SK-N-SH (cell line): ENCODE measurements at regions not wholly inside any gene's neighbourhood (a gene's known extent, or its start where the extent isn't known, plus 50 kb on each side); places are given as distances from the start of the nearest gene placed in this dataset.

Experiments
- CTCF ChIA-PET: fragments of 300-600, 350-600 bp; formaldehyde crosslinking; extraction: SDS; loops from one replicate; lab custom pipeline; 2021; lab: Yijun Ruan, JAX
- POLR2A ChIA-PET: fragments of 350-600 bp; sonication (Branson Sonifier 250); formaldehyde crosslinking; extraction: SDS; loops from one replicate; lab custom pipeline; 2020; ENCODE audit warnings: antibody characterized with exemption, inconsistent platforms; lab: Yijun Ruan, JAX
- DNase-seq: peaks from one replicate; pipeline ENCODE4 v3.0.0; 2012
- H2AFZ ChIP-seq: fragments of 200-600 bp; sonication (generic); 2 replicates; pipeline ENCODE4 v1.8.1; 2016; ENCODE audit warnings: antibody characterized with exemption, mild to moderate bottlenecking, low read depth
- H3F3A ChIP-seq: fragments of 200-600 bp; sonication (generic); replicated peaks from 2 replicates; pipeline ENCODE3; 2016; ENCODE audit warnings: antibody characterized with exemption, mild to moderate bottlenecking; ENCODE audit not compliant: insufficient read depth
- H3K27ac ChIP-seq, 2 experiments: fragments of 200-500 bp in 1 of 2; fragments of 200-600 bp in 1 of 2; sonication (Bioruptor generic) in 1 of 2; sonication (generic), shearing (Covaris generic) in 1 of 2; 2 replicates each; pipeline versions ENCODE4 v1.5.1 to v1.6.1; 2014 to 2016; ENCODE audit warnings: low read depth in 2 of 2, inconsistent platforms in 1 of 2, low read length in 1 of 2, mild to moderate bottlenecking in 1 of 2, mixed read lengths in 1 of 2
- H3K27me3 ChIP-seq: fragments of 200-600 bp; sonication (generic), shearing (Covaris generic); 2 replicates; pipeline ENCODE4 v1.6.1; 2016; ENCODE audit warnings: mixed run types; ENCODE audit not compliant: insufficient read depth
- H3K36me3 ChIP-seq, 2 experiments: fragments of 200-500 bp in 1 of 2; fragments of 200-600 bp in 1 of 2; sonication (Bioruptor generic) in 1 of 2; sonication (generic) in 1 of 2; replicated peaks in 1 of 2; 2 replicates each; pipeline versions ENCODE3 to v1.5.1; 2014 to 2016; ENCODE audit warnings: low read length in 1 of 2, mild to moderate bottlenecking in 1 of 2; ENCODE audit not compliant: insufficient read depth in 2 of 2, control insufficient read depth in 1 of 2
- H3K4me1 ChIP-seq, 2 experiments: fragments of 200-500 bp in 1 of 2; fragments of 200-600 bp in 1 of 2; sonication (Bioruptor generic) in 1 of 2; sonication (generic), shearing (Covaris generic) in 1 of 2; 2 replicates each; pipeline versions ENCODE4 v1.5.1 to v1.6.1; 2014 to 2016; ENCODE audit warnings: low read depth in 1 of 2, low read length in 1 of 2, mixed run types in 1 of 2; ENCODE audit not compliant: insufficient read depth in 2 of 2, control insufficient read depth in 1 of 2
- H3K4me2 ChIP-seq: fragments of 200-600 bp; sonication (generic), shearing (Covaris generic); 2 replicates; pipeline ENCODE4 v1.6.1; 2017; ENCODE audit warnings: mixed run types
- H3K4me3 ChIP-seq, 2 experiments: fragments of 200-500 bp in 1 of 2; fragments of 200-600 bp in 1 of 2; sonication (Bioruptor generic) in 1 of 2; sonication (generic), shearing (Covaris generic) in 1 of 2; 2 replicates each; pipeline versions ENCODE4 v1.5.1 to v1.8.1; 2014 to 2016; ENCODE audit warnings: low read depth in 2 of 2, inconsistent platforms in 1 of 2, low read length in 1 of 2, mild to moderate bottlenecking in 1 of 2, mixed read lengths in 1 of 2, moderate library complexity in 1 of 2
- H3K79me2 ChIP-seq: fragments of 200-600 bp; sonication (generic); 2 replicates; pipeline ENCODE4 v1.8.1; 2017; ENCODE audit warnings: mild to moderate bottlenecking; ENCODE audit not compliant: insufficient read depth
- H3K9ac ChIP-seq: fragments of 200-600 bp; sonication (generic); 2 replicates; pipeline ENCODE4 v1.6.1; 2017; ENCODE audit warnings: mixed run types
- H3K9me2 ChIP-seq: fragments of 200-600 bp; sonication (generic); 2 replicates; pipeline ENCODE4 v1.6.1; 2017; ENCODE audit warnings: mixed run types
- H3K9me3 ChIP-seq: fragments of 200-600 bp; sonication (generic); 2 replicates; pipeline ENCODE4 v1.6.1; 2017; ENCODE audit warnings: mixed run types, mild to moderate bottlenecking, moderate library complexity
- H4K20me1 ChIP-seq: fragments of 200-600 bp; sonication (generic); 2 replicates; pipeline ENCODE4 v1.6.1; 2017; ENCODE audit warnings: mild to moderate bottlenecking, mixed run types; ENCODE audit not compliant: insufficient read depth
- CHD2 ChIP-seq: fragments of 150-350 bp; IDR thresholded peaks from 2 replicates; pipeline ENCODE4 v1.6.1; 2018; ENCODE audit warnings: low read length; ENCODE audit not compliant: partially characterized antibody
- ELF1 ChIP-seq: IDR thresholded peaks from 2 replicates; pipeline ENCODE4 v1.4.0; 2012
- EP300 ChIP-seq, 2 experiments: IDR thresholded peaks; 2 replicates each; pipeline versions ENCODE4 v1.4.0 to v1.6.1; 2012; ENCODE audit warnings: borderline replicate concordance in 1 of 2, low read depth in 1 of 2, low read length in 1 of 2
- FOSL2 ChIP-seq: IDR thresholded peaks from 2 replicates; pipeline ENCODE4 v1.4.0; 2012; ENCODE audit warnings: low read depth, mild to moderate bottlenecking, moderate library complexity, borderline replicate concordance
- FOXJ3 ChIP-seq: sonication (generic); formaldehyde crosslinking; IDR thresholded peaks from 2 replicates; pipeline ENCODE4 v1.5.1; 2020; ENCODE audit warnings: mild to moderate bottlenecking, missing genetic modification reagents
- MEF2A ChIP-seq: IDR thresholded peaks from 2 replicates; pipeline ENCODE4 v1.4.0; 2012; ENCODE audit warnings: low read depth, borderline replicate concordance
- POLR2AphosphoS5 ChIP-seq: IDR thresholded peaks from 2 replicates; pipeline ENCODE4 v1.6.1; 2012; ENCODE audit warnings: low read depth, low read length
- WGBS: methylation state at CpG from one replicate; pipeline ENCODE4 v1.1.6; 2017; ENCODE audit warnings: low lambda C conversion rate; 5-methylcytosine and 5-hydroxymethylcytosine counted together
- TF ChIP-seq, protein P1 (sequence below): fragments of 200-600 bp; sonication (generic); IDR thresholded peaks from 2 replicates; pipeline ENCODE4 v1.6.1; 2017; ENCODE audit warnings: antibody characterized with exemption, mild to moderate bottlenecking, moderate library complexity
- TF ChIP-seq, protein P2 (sequence below): IDR thresholded peaks from 2 replicates; pipeline ENCODE4 v1.6.1; 2012; ENCODE audit warnings: mild to moderate bottlenecking, low read depth, low read length, moderate library complexity
- TF ChIP-seq, protein P3 (sequence below): fragments of 150-350 bp; IDR thresholded peaks from 2 replicates; pipeline ENCODE4 v1.6.1; 2017; ENCODE audit warnings: antibody characterized with exemption, low read length, low read depth, borderline replicate concordance

DNA sequence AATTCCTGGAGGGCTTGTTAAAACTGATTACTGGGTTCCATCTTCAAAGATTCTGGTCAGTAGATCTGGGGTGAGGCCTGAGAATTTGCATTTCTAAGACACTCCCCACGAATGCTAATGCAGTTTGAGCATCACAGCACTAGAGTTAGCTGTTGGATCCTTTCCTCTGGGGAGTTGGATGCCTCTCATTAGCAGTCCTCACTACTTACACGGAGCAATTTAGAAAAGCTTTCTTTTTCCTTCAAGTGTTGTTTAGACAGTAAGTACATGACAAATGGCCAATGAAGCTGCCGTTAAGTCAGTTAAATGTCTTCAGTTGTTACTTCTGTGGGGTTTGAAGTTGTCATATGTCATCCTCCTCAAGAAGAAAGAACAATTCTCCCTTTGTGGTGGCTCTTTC lies 74.9 kb upstream of the HMHB1 start (continued):
- TF ChIP-seq, protein P1, sequence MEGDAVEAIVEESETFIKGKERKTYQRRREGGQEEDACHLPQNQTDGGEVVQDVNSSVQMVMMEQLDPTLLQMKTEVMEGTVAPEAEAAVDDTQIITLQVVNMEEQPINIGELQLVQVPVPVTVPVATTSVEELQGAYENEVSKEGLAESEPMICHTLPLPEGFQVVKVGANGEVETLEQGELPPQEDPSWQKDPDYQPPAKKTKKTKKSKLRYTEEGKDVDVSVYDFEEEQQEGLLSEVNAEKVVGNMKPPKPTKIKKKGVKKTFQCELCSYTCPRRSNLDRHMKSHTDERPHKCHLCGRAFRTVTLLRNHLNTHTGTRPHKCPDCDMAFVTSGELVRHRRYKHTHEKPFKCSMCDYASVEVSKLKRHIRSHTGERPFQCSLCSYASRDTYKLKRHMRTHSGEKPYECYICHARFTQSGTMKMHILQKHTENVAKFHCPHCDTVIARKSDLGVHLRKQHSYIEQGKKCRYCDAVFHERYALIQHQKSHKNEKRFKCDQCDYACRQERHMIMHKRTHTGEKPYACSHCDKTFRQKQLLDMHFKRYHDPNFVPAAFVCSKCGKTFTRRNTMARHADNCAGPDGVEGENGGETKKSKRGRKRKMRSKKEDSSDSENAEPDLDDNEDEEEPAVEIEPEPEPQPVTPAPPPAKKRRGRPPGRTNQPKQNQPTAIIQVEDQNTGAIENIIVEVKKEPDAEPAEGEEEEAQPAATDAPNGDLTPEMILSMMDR = no peak

DNA sequence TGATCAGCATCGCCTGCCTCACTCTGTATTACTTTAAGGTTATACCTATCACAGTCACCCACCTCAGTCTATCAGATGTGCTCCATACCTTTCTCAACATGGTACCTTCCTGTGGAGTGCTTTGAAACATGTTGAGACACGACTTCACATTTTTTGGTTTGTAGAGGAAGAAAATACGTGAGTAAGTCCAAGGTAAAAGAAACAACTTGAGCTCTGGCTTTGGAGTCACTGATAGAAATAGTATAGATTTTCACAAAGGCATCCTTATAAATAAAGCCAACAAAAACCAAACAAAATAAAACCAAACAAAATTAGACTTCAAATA lies 77.5 kb upstream of the HMHB1 start:
- TF ChIP-seq, protein P2, sequence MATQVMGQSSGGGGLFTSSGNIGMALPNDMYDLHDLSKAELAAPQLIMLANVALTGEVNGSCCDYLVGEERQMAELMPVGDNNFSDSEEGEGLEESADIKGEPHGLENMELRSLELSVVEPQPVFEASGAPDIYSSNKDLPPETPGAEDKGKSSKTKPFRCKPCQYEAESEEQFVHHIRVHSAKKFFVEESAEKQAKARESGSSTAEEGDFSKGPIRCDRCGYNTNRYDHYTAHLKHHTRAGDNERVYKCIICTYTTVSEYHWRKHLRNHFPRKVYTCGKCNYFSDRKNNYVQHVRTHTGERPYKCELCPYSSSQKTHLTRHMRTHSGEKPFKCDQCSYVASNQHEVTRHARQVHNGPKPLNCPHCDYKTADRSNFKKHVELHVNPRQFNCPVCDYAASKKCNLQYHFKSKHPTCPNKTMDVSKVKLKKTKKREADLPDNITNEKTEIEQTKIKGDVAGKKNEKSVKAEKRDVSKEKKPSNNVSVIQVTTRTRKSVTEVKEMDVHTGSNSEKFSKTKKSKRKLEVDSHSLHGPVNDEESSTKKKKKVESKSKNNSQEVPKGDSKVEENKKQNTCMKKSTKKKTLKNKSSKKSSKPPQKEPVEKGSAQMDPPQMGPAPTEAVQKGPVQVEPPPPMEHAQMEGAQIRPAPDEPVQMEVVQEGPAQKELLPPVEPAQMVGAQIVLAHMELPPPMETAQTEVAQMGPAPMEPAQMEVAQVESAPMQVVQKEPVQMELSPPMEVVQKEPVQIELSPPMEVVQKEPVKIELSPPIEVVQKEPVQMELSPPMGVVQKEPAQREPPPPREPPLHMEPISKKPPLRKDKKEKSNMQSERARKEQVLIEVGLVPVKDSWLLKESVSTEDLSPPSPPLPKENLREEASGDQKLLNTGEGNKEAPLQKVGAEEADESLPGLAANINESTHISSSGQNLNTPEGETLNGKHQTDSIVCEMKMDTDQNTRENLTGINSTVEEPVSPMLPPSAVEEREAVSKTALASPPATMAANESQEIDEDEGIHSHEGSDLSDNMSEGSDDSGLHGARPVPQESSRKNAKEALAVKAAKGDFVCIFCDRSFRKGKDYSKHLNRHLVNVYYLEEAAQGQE = no peak
- TF ChIP-seq FOXJ3 (CRISPR knock-in tag) = no peak
- TF ChIP-seq, protein P3, sequence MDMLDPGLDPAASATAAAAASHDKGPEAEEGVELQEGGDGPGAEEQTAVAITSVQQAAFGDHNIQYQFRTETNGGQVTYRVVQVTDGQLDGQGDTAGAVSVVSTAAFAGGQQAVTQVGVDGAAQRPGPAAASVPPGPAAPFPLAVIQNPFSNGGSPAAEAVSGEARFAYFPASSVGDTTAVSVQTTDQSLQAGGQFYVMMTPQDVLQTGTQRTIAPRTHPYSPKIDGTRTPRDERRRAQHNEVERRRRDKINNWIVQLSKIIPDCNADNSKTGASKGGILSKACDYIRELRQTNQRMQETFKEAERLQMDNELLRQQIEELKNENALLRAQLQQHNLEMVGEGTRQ = no peak
- no peak for TF ChIP-seq EP300 (IDR thresholded peaks at IDR 0.05; ENCODE audit: borderline replicate concordance in 1 of 2, low read depth in 1 of 2, low read length in 1 of 2)
- no peak for TF ChIP-seq FOSL2
- TF ChIP-seq, all 33 proteins: peak for 0
- no peak overlapping the region for H2AFZ ChIP-seq
- H4K20me1 ChIP-seq = no peaks in the 10 kb centered on the region
- H3K4me1 ChIP-seq = no peaks in the 10 kb centered on the region
- no peaks in the 10 kb centered on the region for H3K36me3 ChIP-seq
- no peak overlapping the region for H3K27ac ChIP-seq
- no peaks in the 10 kb centered on the region for H3K9me3 ChIP-seq
- no peak for DNase-seq
- H3K4me3 ChIP-seq = no peak overlapping the region
- no peaks in the 10 kb centered on the region for H3K79me2 ChIP-seq
- no peaks in the 10 kb centered on the region for H3F3A ChIP-seq
- CTCF ChIA-PET = interaction anchor here (0.7 kb wide), 1 partner anchor 20 kb away, joined by 3 read pairs; no protein-coding TSS in a partner anchor
- no peak overlapping the region for H3K9ac ChIP-seq
- H3K9me2 ChIP-seq = no peaks in the 10 kb centered on the region
- no peak overlapping the region for H3K4me2 ChIP-seq
- no peaks in the 10 kb centered on the region for H3K27me3 ChIP-seq
- POLR2A ChIA-PET = no interaction called here
- WGBS = 68% methylated on average over 3 of the region's 3 CpGs

DNA sequence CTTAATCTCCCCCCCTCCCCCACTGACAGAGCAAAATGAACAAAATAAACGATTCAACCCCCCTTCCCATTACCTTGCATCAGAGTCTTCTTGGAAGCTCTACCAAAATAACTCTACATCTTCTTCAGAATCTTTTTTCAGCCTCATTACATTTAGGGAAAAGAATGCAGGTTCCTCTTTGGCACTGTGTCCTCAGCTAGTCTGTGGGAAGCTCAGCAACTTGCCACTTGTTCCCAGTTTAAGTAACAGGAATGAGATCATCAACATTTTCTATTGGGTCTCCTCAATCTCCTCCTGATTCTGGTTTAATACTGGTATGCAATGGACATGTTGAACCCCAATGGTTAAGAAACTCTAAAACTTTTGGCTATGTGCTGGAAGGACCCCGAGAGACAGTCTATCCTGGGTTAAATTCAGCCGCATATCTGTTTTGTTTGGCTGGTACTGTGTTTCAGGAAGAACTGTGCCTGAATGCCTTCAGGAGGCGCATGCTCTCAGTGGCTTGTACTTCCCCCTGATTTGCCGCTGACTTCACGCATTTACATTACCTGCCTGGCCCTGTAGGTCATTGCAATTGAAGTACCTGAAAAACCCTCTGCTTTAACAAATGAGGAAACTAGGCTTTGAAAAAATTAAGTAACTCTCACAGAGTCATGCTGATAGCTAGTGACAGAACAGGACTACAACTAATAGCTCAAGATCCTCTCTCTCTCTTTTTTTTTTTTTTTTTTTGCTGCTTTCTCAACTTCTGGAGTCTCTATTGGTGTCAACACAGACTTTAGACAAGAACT lies 78.1 kb upstream of the HMHB1 start:
- H3K36me3 ChIP-seq = no peaks in the 10 kb centered on the region
- H3K9me2 ChIP-seq = no peaks in the 10 kb centered on the region
- no peaks in the 10 kb centered on the region for H3F3A ChIP-seq
- WGBS = 86% methylated on average over 6 of the region's 6 CpGs
- no peak overlapping the region for H3K4me3 ChIP-seq
- H3K79me2 ChIP-seq = no peaks in the 10 kb centered on the region
- ChIA-PET POLR2A (no interaction called here), CTCF (no interaction called here)
- H4K20me1 ChIP-seq = no peaks in the 10 kb centered on the region
- H3K9me3 ChIP-seq = no peaks in the 10 kb centered on the region
- TF ChIP-seq, protein P2 = no peak
- TF ChIP-seq CHD2 (no peak), ELF1 (no peak), POLR2AphosphoS5 (no peak), MEF2A (peak; percentile 43; the same call in 1 of the 2 replicates)
- H3K9ac ChIP-seq = no peak overlapping the region
- no peak overlapping the region for H3K27ac ChIP-seq
- no peak overlapping the region for H2AFZ ChIP-seq
- H3K27me3 ChIP-seq = no peaks in the 10 kb centered on the region
- no peak overlapping the region for H3K4me2 ChIP-seq
- H3K4me1 ChIP-seq = no peaks in the 10 kb centered on the region
- no peak for DNase-seq
